Effector memory CD8-positive, alpha-beta T cell (primary cell): ENCODE measurements at regions not wholly inside any gene's neighbourhood (a gene's known extent, or its start where the extent isn't known, plus 50 kb on each side); places are given as distances from the start of the nearest gene placed in this dataset.
"Not testable (repeated sequence)": the region's sequence is repeated elsewhere in the genome, so short reads cannot be mapped to it uniquely, and the experiment has no call there.

Experiments used
- ATAC-seq: fragments of 150-1000 bp; cut with Tn5 transposase; replicated peaks from 2 replicates; pipeline ENCODE4 v1.10.0; 2021; ENCODE audit warnings: mild to moderate bottlenecking, moderate library complexity
- DNase-seq, 3 experiments: peaks; one replicate each; pipeline ENCODE4 v3.0.0; 2021
- H3K27ac Mint-ChIP-seq, 2 donors: one replicate each; pipeline ENCODE4 v1.8.0; 2022; ENCODE audit warnings: mild to moderate bottlenecking in 2 of 2, mixed read lengths in 2 of 2, moderate library complexity in 2 of 2
- H3K27me3 Mint-ChIP-seq, 2 donors: one replicate each; pipeline ENCODE4 v1.8.0; 2022; ENCODE audit warnings: mixed read lengths in 2 of 2
- H3K36me3 Mint-ChIP-seq: one replicate; pipeline ENCODE4 v1.8.0; 2022; ENCODE audit warnings: mild to moderate bottlenecking, moderate library complexity, mixed read lengths; ENCODE audit not compliant: insufficient read depth
- H3K4me1 Mint-ChIP-seq, 2 donors: one replicate each; pipeline ENCODE4 v1.8.0; 2022; ENCODE audit warnings: low read depth in 2 of 2, mixed read lengths in 2 of 2
- H3K4me3 Mint-ChIP-seq, 2 donors: one replicate each; pipeline ENCODE4 v1.8.0; 2022; ENCODE audit warnings: mild to moderate bottlenecking in 2 of 2, mixed read lengths in 2 of 2, moderate library complexity in 2 of 2
- H3K9me3 Mint-ChIP-seq, 2 donors: one replicate each; pipeline ENCODE4 v1.8.0; 2022; ENCODE audit warnings: mixed read lengths in 2 of 2

- DNase-seq, H3K4me3 Mint-ChIP-seq, ATAC-seq, H3K27ac Mint-ChIP-seq, H3K27me3 Mint-ChIP-seq, H3K36me3 Mint-ChIP-seq, H3K4me1 Mint-ChIP-seq, H3K9me3 Mint-ChIP-seq: not testable (repeated sequence)
Observed at GRCh38 chr2:87497700-87498099, 250.2 kb upstream of the PLGLB2 start.

- DNase-seq, H3K9me3 Mint-ChIP-seq, H3K4me1 Mint-ChIP-seq, ATAC-seq, H3K36me3 Mint-ChIP-seq, H3K27me3 Mint-ChIP-seq: not testable (repeated sequence)
- peak overlapping the region in 1 of 2 donors; percentile 58 for H3K27ac Mint-ChIP-seq
- H3K4me3 Mint-ChIP-seq: peak overlapping the region; percentile 21 to 54
Observed at GRCh38 chr2:87498169-87498853, 249.6 kb upstream of the PLGLB2 start.

GRCh38 chr2:87498854-87499238 is 249.0 kb upstream of the PLGLB2 start:
- not testable (repeated sequence) for ATAC-seq, DNase-seq, H3K9me3 Mint-ChIP-seq, H3K36me3 Mint-ChIP-seq, H3K4me1 Mint-ChIP-seq, H3K27me3 Mint-ChIP-seq
- Mint-ChIP-seq H3K27ac (peak overlapping the region in 1 of 2 donors; percentile 58), H3K4me3 (peak overlapping the region; percentile 21 to 54)

GRCh38 chr2:87499860-87500259 is 248.0 kb upstream of the PLGLB2 start:
- H3K36me3 Mint-ChIP-seq, H3K27me3 Mint-ChIP-seq, H3K4me1 Mint-ChIP-seq, DNase-seq, H3K9me3 Mint-ChIP-seq: not testable (repeated sequence)
- Mint-ChIP-seq H3K27ac (peak overlapping the region; percentile 92), H3K4me3 (peak overlapping the region; percentile 65 to 77)
- peak; percentile 69 for ATAC-seq

GRCh38 chr2:87500421-87500820 is 247.5 kb upstream of the PLGLB2 start:
- not testable (repeated sequence) for DNase-seq, ATAC-seq, H3K9me3 Mint-ChIP-seq

GRCh38 chr2:87500951-87501350 is 246.9 kb upstream of the PLGLB2 start:
- H3K9me3 Mint-ChIP-seq, H3K36me3 Mint-ChIP-seq, H3K27me3 Mint-ChIP-seq, H3K4me3 Mint-ChIP-seq, DNase-seq, ATAC-seq, H3K4me1 Mint-ChIP-seq: not testable (repeated sequence)
- peak overlapping the region in 1 of 2 donors; percentile 92 for H3K27ac Mint-ChIP-seq

More at GRCh38 chr2:87500421-87500820, 247.5 kb upstream of the PLGLB2 start:
- not testable (repeated sequence) for H3K27me3 Mint-ChIP-seq, H3K36me3 Mint-ChIP-seq, H3K4me1 Mint-ChIP-seq
- Mint-ChIP-seq H3K4me3 (peak overlapping the region; percentile 65 to 77), H3K27ac (peak overlapping the region; percentile 92)

- ATAC-seq, H3K4me3 Mint-ChIP-seq, H3K27me3 Mint-ChIP-seq, H3K4me1 Mint-ChIP-seq, DNase-seq, H3K36me3 Mint-ChIP-seq, H3K27ac Mint-ChIP-seq, H3K9me3 Mint-ChIP-seq: not testable (repeated sequence)
Observed at GRCh38 chr2:87502948-87503347, 244.9 kb upstream of the PLGLB2 start.

- not testable (repeated sequence) for ATAC-seq, H3K9me3 Mint-ChIP-seq, H3K4me3 Mint-ChIP-seq, H3K27me3 Mint-ChIP-seq, DNase-seq, H3K4me1 Mint-ChIP-seq, H3K27ac Mint-ChIP-seq, H3K36me3 Mint-ChIP-seq
Observed at GRCh38 chr2:87505239-87505638, 242.6 kb upstream of the PLGLB2 start.

- H3K27ac Mint-ChIP-seq, H3K4me3 Mint-ChIP-seq, H3K4me1 Mint-ChIP-seq: not testable (repeated sequence)
Observed at GRCh38 chr2:87505909-87506308, 242.0 kb upstream of the PLGLB2 start.

GRCh38 chr2:87507378-87508348 is 240.2 kb upstream of the PLGLB2 start:
- ATAC-seq: peak; percentile 69
- H3K9me3 Mint-ChIP-seq, DNase-seq, H3K27me3 Mint-ChIP-seq, H3K4me1 Mint-ChIP-seq, H3K36me3 Mint-ChIP-seq: not testable (repeated sequence)
- peak overlapping the region; percentile 65 to 72 for H3K27ac Mint-ChIP-seq
- H3K4me3 Mint-ChIP-seq: peak overlapping the region in 1 of 2 donors; percentile 47

More at GRCh38 chr2:87505909-87506308, 242.0 kb upstream of the PLGLB2 start:
- not testable (repeated sequence) for H3K9me3 Mint-ChIP-seq, DNase-seq, H3K27me3 Mint-ChIP-seq, ATAC-seq, H3K36me3 Mint-ChIP-seq

GRCh38 chr2:87511195-87511778 is 236.6 kb upstream of the PLGLB2 start:
- peak overlapping the region in 1 of 2 donors; percentile 27 for H3K4me3 Mint-ChIP-seq
- H3K27ac Mint-ChIP-seq, DNase-seq: not testable (repeated sequence)

GRCh38 chr2:87512864-87513530 is 234.9 kb upstream of the PLGLB2 start:
- H3K4me3 Mint-ChIP-seq: peak overlapping the region in 1 of 2 donors; percentile 8
- H3K9me3 Mint-ChIP-seq, DNase-seq, H3K36me3 Mint-ChIP-seq, H3K27me3 Mint-ChIP-seq, H3K4me1 Mint-ChIP-seq: not testable (repeated sequence)
- peak; percentile 18 for ATAC-seq
- peak overlapping the region; percentile 19 to 49 for H3K27ac Mint-ChIP-seq

More at GRCh38 chr2:87511195-87511778, 236.6 kb upstream of the PLGLB2 start:
- not testable (repeated sequence) for H3K9me3 Mint-ChIP-seq, H3K4me1 Mint-ChIP-seq, H3K27me3 Mint-ChIP-seq, H3K36me3 Mint-ChIP-seq, ATAC-seq

GRCh38 chr2:87514034-87514433 is 233.9 kb upstream of the PLGLB2 start:
- peaks cover 7 to 15% of the 10 kb centered on the region in 2 donors for H3K4me1 Mint-ChIP-seq
- not testable (repeated sequence) for H3K27me3 Mint-ChIP-seq, DNase-seq, H3K36me3 Mint-ChIP-seq, ATAC-seq, H3K9me3 Mint-ChIP-seq, H3K4me3 Mint-ChIP-seq, H3K27ac Mint-ChIP-seq
